Bronchial epithelial cell (primary cell): ENCODE measurements at regions not wholly inside any gene's neighbourhood (a gene's known extent, or its start where the extent isn't known, plus 50 kb on each side); places are given as distances from the start of the nearest gene placed in this dataset.

Experiments
- DNase-seq: peaks from one replicate; pipeline ENCODE4 v3.0.0-alpha.2; 2010; ENCODE audit warnings: low read depth
- FAIRE-seq: peaks from 2 replicates; lab custom pipeline; 2011; peaks lifted over from hg19 to GRCh38; lab: Jason Lieb, UNC
- H3K27me3 ChIP-seq: 2 replicates; pipeline ENCODE4 v1.5.1; 2011; ENCODE audit warnings: low read length; ENCODE audit not compliant: control insufficient read depth, insufficient read depth
- H3K36me3 ChIP-seq: 2 replicates; pipeline ENCODE4 v1.5.1; 2011; ENCODE audit warnings: low read length; ENCODE audit not compliant: control insufficient read depth, insufficient read depth
- H3K4me3 ChIP-seq: 2 replicates; pipeline ENCODE4 v1.5.1; 2011; ENCODE audit warnings: mild to moderate bottlenecking, low read depth, low read length, control low read depth
- CTCF ChIP-seq: IDR thresholded peaks from 2 replicates; pipeline ENCODE4 v1.5.1; 2011; ENCODE audit warnings: mild to moderate bottlenecking, moderate library complexity, low read length, control low read depth, inconsistent platforms; ENCODE audit not compliant: insufficient read depth, severe bottlenecking

GRCh38 chr11:119515771-119516400 is 92.9 kb upstream of the THY1 start:
- H3K27me3 ChIP-seq = peaks cover 17% of the 10 kb centered on the region
- no peaks in the 10 kb centered on the region for H3K36me3 ChIP-seq
- no peak for FAIRE-seq

DNA sequence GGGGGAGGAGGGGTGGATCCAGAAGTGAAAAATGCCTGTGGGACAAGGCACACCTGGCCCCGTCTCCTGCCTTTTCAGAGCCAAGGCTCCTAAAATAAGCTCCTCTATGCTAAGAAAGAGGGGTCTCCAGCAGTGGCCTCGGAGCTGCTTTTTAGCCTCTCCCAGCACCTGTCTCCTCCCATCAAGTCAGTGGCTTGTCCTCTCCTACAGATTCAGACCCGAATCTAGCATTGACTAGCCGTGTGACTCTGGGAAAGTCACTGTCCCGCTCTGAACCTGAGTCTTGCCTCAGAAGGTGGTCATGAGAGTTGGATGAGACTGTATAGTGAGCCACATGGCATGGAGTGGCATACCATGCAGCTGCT is 90.8 kb upstream of the THY1 start:
- TF ChIP-seq CTCF = no peak
- Histone ChIP-seq H3K4me3 (no peak overlapping the region), H3K36me3 (no peaks in the 10 kb centered on the region), H3K27me3 (peaks cover 12% of the 10 kb centered on the region)
- FAIRE-seq (no peak), DNase-seq (no peak)

More at GRCh38 chr11:119515771-119516400, 92.9 kb upstream of the THY1 start:
- DNase-seq = no peak
- no peak for TF ChIP-seq CTCF
- no peak overlapping the region for H3K4me3 ChIP-seq

DNA sequence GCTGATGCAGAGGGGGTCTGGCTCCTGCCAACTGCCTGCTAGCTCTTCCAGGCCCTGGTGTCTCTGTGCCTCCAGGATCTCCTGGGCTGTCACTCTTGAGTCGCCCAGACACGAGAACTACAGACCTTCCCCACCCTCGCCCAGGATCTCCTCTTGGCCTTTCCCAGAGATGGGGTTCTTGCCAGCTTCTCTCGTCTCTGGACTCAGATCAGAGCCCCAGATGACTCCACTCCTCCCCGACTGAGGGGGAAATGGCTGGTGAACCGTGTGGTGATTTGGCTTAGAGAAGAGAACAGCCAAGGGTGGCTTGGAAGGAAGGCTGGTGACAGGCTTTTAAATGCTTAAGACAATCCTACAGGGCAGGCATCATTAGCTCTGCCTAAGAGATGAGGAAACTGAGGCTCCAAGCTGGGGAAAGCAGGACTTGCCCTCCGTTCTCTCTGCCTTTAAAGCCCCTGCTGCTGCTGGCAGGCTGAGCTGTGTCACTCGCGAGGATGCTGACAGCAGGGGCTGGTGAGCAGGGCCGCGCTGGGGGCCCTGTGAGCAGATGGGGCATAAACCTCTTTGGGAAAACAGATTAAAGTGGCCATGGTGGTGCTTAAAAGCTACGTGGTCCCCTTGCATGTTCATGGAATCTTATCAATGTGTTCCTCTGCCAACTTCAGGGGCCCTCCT is 90.3 kb upstream of the THY1 start:
- FAIRE-seq = no peak
- no peaks in the 10 kb centered on the region for H3K36me3 ChIP-seq
- no peak overlapping the region for H3K4me3 ChIP-seq
- H3K27me3 ChIP-seq = peaks cover 12% of the 10 kb centered on the region
- TF ChIP-seq CTCF = no peak
- DNase-seq = no peak

- DNase-seq (no peak), FAIRE-seq (no peak)
- Histone ChIP-seq H3K27me3 (peaks cover 12% of the 10 kb centered on the region), H3K4me3 (no peak overlapping the region), H3K36me3 (no peaks in the 10 kb centered on the region)
- TF ChIP-seq CTCF = no peak
Measured at GRCh38 chr11:119512369-119512768, 89.4 kb upstream of the THY1 start.

DNA sequence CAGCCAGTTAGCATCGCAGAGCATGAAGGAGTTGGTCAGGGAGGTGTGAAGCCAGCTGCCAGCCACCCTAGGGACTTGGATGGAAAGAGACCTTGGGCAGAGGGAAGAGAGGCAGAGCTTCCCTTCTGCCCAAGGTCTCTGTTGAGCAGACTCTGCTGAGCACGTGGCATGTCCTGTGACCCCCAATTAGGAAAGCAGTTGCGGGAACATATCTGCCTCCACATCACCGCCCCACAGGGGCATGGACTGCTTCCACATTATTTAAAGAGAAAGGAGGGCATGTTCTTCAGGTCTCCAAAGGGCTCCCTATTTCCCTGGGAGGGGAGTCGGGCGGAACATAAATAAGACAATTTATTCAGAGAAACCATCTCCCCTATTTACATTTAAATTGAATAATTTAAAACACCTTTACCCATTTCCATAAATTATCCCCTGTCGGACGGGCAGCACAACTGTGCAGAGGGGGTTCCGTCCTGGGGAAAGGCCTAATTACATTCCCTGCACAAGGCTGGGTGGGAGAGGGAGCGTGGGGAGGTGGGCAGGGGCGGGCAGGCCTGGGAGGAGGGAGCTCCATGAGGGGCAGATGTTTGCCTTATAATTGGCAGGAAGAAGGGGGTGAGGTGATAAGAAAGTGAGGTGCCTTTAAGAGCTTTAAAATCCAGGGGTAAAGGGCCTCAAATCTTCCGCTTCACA is 88.8 kb upstream of the THY1 start:
- FAIRE-seq = no peak
- Histone ChIP-seq H3K27me3 (peaks cover 12% of the 10 kb centered on the region), H3K36me3 (no peaks in the 10 kb centered on the region), H3K4me3 (no peak overlapping the region)
- DNase-seq = no peak
- no peak for TF ChIP-seq CTCF
